ENCODE measurements at regions not wholly inside any gene's neighbourhood (a gene's known extent, or its start where the extent isn't known, plus 50 kb on each side); places are given as distances from the start of the nearest gene placed in this dataset.
"Not testable (repeated sequence)": the region's sequence is repeated elsewhere in the genome, so short reads cannot be mapped to it uniquely, and the experiment has no call there.

- not testable (repeated sequence) for TF ChIP-seq CTCF (conservative IDR thresholded peaks at IDR 0.05; ENCODE audit: low read length); EZH2phosphoT487 (IDR thresholded peaks at IDR 0.05; ENCODE audit: borderline replicate concordance, low read depth, low read length)
These were observed 136.3 kb upstream of the JADE1 start for GRCh38 chr4:128673159-128673558.
